GM21529 (cell line): ENCODE measurements at regions not wholly inside any gene's neighbourhood (a gene's known extent, or its start where the extent isn't known, plus 50 kb on each side); places are given as distances from the start of the nearest gene placed in this dataset.

Experiments used
- ATAC-seq: cut with Tn5 transposase; IDR thresholded peaks from one replicate; pipeline ENCODE4 v1.9.1; 2021; ENCODE audit not compliant: unreplicated experiment

- ATAC-seq: no peak
Measured at GRCh38 chrX:10047133-10047532, 80.0 kb downstream of the CLDN34 start.

GRCh38 chrX:10047631-10048030 is 80.5 kb downstream of the CLDN34 start:
- no peak for ATAC-seq

GRCh38 chrX:10048076-10048475 is 80.9 kb downstream of the CLDN34 start:
- no peak for ATAC-seq

- ATAC-seq: no peak
Measured at GRCh38 chrX:10048707-10049106, 81.5 kb downstream of the CLDN34 start.

- ATAC-seq: no peak
Measured at GRCh38 chrX:10049236-10049635, 82.1 kb downstream of the CLDN34 start.

GRCh38 chrX:10050481-10050880 is 83.3 kb downstream of the CLDN34 start:
- no peak for ATAC-seq

- no peak for ATAC-seq
Measured at GRCh38 chrX:10051866-10052480, 84.8 kb downstream of the CLDN34 start.

- no peak for ATAC-seq
Measured at GRCh38 chrX:10052906-10053625, 85.9 kb downstream of the CLDN34 start.

- no peak for ATAC-seq
Measured at GRCh38 chrX:10054396-10054795, 87.2 kb downstream of the CLDN34 start.

- no peak for ATAC-seq
Measured at GRCh38 chrX:10055430-10055829, 88.3 kb downstream of the CLDN34 start.

GRCh38 chrX:10062352-10062751 is 94.4 kb upstream of the CLCN4 start:
- ATAC-seq: no peak

GRCh38 chrX:10062980-10063379 is 93.8 kb upstream of the CLCN4 start:
- no peak for ATAC-seq

- no peak for ATAC-seq
Measured at GRCh38 chrX:10064736-10065135, 92.0 kb upstream of the CLCN4 start.

- ATAC-seq: no peak
Measured at GRCh38 chrX:10070714-10071436, 85.9 kb upstream of the CLCN4 start.

GRCh38 chrX:10071451-10072144 is 85.2 kb upstream of the CLCN4 start:
- ATAC-seq: no peak

- no peak for ATAC-seq
Measured at GRCh38 chrX:10072786-10073568, 83.8 kb upstream of the CLCN4 start.

- no peak for ATAC-seq
Measured at GRCh38 chrX:10073671-10074070, 83.1 kb upstream of the CLCN4 start.

GRCh38 chrX:10074241-10074941 is 82.4 kb upstream of the CLCN4 start:
- no peak for ATAC-seq

- no peak for ATAC-seq
Measured at GRCh38 chrX:10076765-10077164, 80.0 kb upstream of the CLCN4 start.
